B cell (primary cell): ENCODE measurements at regions not wholly inside any gene's neighbourhood (a gene's known extent, or its start where the extent isn't known, plus 50 kb on each side); places are given as distances from the start of the nearest gene placed in this dataset.

Experiments used
- EZH2 ChIP-seq: IDR thresholded peaks from 2 replicates; pipeline ENCODE4 v1.6.1; 2012; ENCODE audit warnings: borderline replicate concordance, low read depth, mild to moderate bottlenecking, moderate library complexity, low read length; ENCODE audit not compliant: insufficient read depth, poor library complexity, severe bottlenecking
- TF ChIP-seq, protein P1 (sequence below): fragments of 200-600 bp; IDR thresholded peaks from one replicate; pipeline ENCODE4 v1.8.0; 2022; ENCODE audit warnings: antibody characterized with exemption, mild to moderate bottlenecking

DNA sequence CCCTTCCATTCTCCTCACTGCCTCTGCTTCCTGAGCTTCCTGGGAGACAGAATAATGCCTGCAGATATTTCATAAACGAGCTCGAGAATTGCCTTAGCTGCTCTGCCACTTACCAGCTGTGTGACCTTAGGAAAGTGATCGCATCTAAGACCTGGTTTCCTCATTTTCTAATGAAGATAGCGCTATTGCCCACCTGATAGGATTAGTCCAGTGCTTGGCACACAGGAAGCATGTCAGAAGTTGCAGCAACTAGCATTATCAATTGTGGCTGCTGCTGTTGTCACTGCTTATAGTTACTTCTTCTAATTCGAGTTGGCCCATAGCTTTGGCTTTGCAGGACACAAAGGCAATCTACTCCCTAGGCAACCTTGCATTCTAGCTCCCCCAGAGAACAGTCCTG lies 305.5 kb upstream of the SGK1 start:
- TF ChIP-seq EZH2 = no peak
- TF ChIP-seq, protein P1, sequence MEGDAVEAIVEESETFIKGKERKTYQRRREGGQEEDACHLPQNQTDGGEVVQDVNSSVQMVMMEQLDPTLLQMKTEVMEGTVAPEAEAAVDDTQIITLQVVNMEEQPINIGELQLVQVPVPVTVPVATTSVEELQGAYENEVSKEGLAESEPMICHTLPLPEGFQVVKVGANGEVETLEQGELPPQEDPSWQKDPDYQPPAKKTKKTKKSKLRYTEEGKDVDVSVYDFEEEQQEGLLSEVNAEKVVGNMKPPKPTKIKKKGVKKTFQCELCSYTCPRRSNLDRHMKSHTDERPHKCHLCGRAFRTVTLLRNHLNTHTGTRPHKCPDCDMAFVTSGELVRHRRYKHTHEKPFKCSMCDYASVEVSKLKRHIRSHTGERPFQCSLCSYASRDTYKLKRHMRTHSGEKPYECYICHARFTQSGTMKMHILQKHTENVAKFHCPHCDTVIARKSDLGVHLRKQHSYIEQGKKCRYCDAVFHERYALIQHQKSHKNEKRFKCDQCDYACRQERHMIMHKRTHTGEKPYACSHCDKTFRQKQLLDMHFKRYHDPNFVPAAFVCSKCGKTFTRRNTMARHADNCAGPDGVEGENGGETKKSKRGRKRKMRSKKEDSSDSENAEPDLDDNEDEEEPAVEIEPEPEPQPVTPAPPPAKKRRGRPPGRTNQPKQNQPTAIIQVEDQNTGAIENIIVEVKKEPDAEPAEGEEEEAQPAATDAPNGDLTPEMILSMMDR = no peak
